PFSK-1 (cell line): ENCODE measurements at regions not wholly inside any gene's neighbourhood (a gene's known extent, or its start where the extent isn't known, plus 50 kb on each side); places are given as distances from the start of the nearest gene placed in this dataset.

Experiments
- FOXP2 ChIP-seq: optimal IDR thresholded peaks from 2 replicates; pipeline ENCODE3; 2011; ENCODE audit warnings: borderline replicate concordance, control low read depth, inconsistent platforms; ENCODE audit not compliant: insufficient read depth; ENCODE audit errors: extremely low read length, extremely low read depth
- POLR2AphosphoS5 ChIP-seq: IDR thresholded peaks from 2 replicates; pipeline ENCODE4 v1.6.1; 2012; ENCODE audit warnings: low read depth, mild to moderate bottlenecking, control low read depth, low read length, moderate library complexity
- SIN3A ChIP-seq: IDR thresholded peaks from 2 replicates; pipeline ENCODE4 v1.6.1; 2012; ENCODE audit warnings: mild to moderate bottlenecking, low read length, moderate library complexity, borderline replicate concordance; ENCODE audit not compliant: insufficient read depth
- TAF1 ChIP-seq: IDR thresholded peaks from 2 replicates; pipeline ENCODE4 v1.6.1; 2012; ENCODE audit warnings: low read length, control low read depth, borderline replicate concordance; ENCODE audit not compliant: insufficient read depth
- TF ChIP-seq, protein P1 (sequence below), 2 experiments: IDR thresholded peaks; 2 replicates each; pipeline versions ENCODE4 v1.6.1 to v1.8.0; 2011 to 2012; ENCODE audit warnings: low read depth in 2 of 2, low read length in 2 of 2, control low read depth in 1 of 2, inconsistent platforms in 1 of 2, mild to moderate bottlenecking in 1 of 2, moderate library complexity in 1 of 2; ENCODE audit not compliant: insufficient read depth in 1 of 2

DNA sequence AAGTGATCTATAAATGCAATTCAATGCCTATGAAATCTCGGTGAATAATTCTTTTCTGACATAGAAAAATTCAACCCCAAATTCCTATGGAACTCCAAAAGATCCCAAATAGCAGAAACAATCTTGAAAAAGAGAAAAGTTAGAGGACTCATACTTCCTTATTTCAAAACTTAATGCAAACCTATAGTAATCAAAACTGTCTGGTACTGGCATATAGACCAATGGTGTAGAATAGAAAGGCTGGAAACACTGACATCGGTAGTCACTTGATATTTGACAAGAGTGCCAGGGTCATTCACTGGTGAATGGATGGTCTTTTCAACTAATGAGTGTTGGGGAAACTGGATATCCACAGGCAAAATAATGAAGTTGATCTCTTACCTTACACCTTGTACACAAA lies 637.1 kb upstream of the PCDH9 start:
- TF ChIP-seq FOXP2 (no peak), SIN3A (no peak), POLR2AphosphoS5 (no peak), TAF1 (no peak)
- TF ChIP-seq, protein P1, sequence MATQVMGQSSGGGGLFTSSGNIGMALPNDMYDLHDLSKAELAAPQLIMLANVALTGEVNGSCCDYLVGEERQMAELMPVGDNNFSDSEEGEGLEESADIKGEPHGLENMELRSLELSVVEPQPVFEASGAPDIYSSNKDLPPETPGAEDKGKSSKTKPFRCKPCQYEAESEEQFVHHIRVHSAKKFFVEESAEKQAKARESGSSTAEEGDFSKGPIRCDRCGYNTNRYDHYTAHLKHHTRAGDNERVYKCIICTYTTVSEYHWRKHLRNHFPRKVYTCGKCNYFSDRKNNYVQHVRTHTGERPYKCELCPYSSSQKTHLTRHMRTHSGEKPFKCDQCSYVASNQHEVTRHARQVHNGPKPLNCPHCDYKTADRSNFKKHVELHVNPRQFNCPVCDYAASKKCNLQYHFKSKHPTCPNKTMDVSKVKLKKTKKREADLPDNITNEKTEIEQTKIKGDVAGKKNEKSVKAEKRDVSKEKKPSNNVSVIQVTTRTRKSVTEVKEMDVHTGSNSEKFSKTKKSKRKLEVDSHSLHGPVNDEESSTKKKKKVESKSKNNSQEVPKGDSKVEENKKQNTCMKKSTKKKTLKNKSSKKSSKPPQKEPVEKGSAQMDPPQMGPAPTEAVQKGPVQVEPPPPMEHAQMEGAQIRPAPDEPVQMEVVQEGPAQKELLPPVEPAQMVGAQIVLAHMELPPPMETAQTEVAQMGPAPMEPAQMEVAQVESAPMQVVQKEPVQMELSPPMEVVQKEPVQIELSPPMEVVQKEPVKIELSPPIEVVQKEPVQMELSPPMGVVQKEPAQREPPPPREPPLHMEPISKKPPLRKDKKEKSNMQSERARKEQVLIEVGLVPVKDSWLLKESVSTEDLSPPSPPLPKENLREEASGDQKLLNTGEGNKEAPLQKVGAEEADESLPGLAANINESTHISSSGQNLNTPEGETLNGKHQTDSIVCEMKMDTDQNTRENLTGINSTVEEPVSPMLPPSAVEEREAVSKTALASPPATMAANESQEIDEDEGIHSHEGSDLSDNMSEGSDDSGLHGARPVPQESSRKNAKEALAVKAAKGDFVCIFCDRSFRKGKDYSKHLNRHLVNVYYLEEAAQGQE (IDR thresholded peaks at IDR 0.05; ENCODE audit: insufficient read depth in 1 of 2, low read depth in 2 of 2, low read length in 2 of 2), result no peak

- TF ChIP-seq SIN3A (no peak), FOXP2 (no peak), POLR2AphosphoS5 (no peak), TAF1 (no peak)
- TF ChIP-seq, protein P1 (IDR thresholded peaks at IDR 0.05; ENCODE audit: insufficient read depth in 1 of 2, low read depth in 2 of 2, low read length in 2 of 2), result no peak
Observed at GRCh38 chr13:67860315-67860714, 630.2 kb upstream of the PCDH9 start.

DNA sequence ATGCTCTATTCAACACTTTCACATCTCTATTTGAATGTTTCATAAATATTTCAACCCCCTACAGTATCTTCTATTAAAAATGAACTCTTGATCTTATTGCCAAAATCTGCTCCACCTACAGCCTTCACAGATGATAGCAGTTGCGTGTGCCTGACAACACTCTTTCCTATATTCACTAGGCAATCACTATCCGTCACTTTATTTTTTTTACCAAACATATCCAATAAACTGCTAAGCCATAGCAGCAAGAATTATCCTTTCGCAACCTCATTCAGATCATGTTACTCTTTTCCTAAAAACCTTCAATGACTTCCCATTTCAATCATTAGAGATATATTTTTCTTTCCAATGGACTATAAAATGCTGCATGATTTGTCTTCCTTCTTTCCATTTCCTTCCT lies 629.8 kb upstream of the PCDH9 start:
- TF ChIP-seq TAF1 (no peak), FOXP2 (no peak), POLR2AphosphoS5 (no peak), SIN3A (no peak)
- TF ChIP-seq, protein P1 (IDR thresholded peaks at IDR 0.05; ENCODE audit: insufficient read depth in 1 of 2, low read depth in 2 of 2, low read length in 2 of 2), result no peak

DNA sequence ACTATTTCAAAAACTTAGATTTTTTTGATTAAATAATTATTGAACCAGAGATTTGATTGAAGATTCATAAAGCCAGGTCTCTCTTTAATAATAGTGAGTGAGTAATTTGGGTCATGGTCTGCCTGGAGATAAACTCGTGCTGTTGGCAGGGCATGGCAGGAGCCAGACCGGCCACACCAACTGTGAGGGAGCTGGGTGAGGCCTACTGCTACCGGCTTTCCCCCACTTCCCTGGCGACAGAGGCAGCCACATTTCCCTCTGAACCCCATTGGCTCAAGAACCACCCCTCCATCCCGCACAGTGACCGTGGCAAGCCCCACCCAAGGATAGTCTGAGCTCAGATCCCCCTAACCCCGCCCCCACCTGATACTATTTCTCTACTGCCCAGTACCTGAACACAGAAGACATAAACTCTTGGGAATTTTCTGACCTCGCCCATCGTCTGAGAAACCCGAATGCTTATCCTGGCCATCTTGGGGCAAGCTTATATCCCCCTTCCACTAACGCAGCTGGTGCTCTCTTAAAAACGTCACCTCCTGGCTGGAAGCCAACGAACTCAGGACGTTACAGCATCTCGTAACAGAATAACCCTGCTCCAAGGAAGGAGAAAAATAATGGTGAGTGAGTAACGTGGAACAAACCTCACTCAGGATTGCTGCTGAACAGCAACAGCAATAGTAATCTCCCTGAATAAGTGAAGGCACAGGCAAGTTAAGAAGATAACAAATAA lies 627.6 kb upstream of the PCDH9 start:
- no peak for TF ChIP-seq SIN3A
- no peak for TF ChIP-seq TAF1
- TF ChIP-seq POLR2AphosphoS5, result no peak

- no peak for TF ChIP-seq SIN3A
Observed at GRCh38 chr13:67856955-67857354, 626.8 kb upstream of the PCDH9 start.

GRCh38 chr13:67855741-67856238 lies 625.7 kb upstream of the PCDH9 start:
- TF ChIP-seq, protein P1 (IDR thresholded peaks at IDR 0.05; ENCODE audit: insufficient read depth in 1 of 2, low read depth in 2 of 2, low read length in 2 of 2), result no peak
- TF ChIP-seq SIN3A (no peak), POLR2AphosphoS5 (no peak), TAF1 (no peak), FOXP2 (no peak)
